Neutrophil (primary cell): ENCODE measurements at regions not wholly inside any gene's neighbourhood (a gene's known extent, or its start where the extent isn't known, plus 50 kb on each side); places are given as distances from the start of the nearest gene placed in this dataset.
"Not testable (repeated sequence)": the region's sequence is repeated elsewhere in the genome, so short reads cannot be mapped to it uniquely, and the experiment has no call there.

ENCODE experiments used
- H3K27ac ChIP-seq: fragments of 200-600 bp; sonication (generic); 2 replicates; pipeline ENCODE4 v1.5.1; 2016; ENCODE audit warnings: mild to moderate bottlenecking, moderate library complexity
- H3K27me3 ChIP-seq: fragments of 200-600 bp; sonication (generic); 2 replicates; pipeline ENCODE4 v1.6.0; 2016; ENCODE audit warnings: mild to moderate bottlenecking
- H3K36me3 ChIP-seq: fragments of 200-600 bp; sonication (generic); 2 replicates; pipeline ENCODE4 v1.5.1; 2017
- H3K4me1 ChIP-seq, 2 experiments: fragments of 200-600 bp in 1 of 2; sonication (generic) in 1 of 2; 1 replicate in 1 of 2; 2 replicates in 1 of 2; pipeline versions ENCODE4 v1.5.1 to v1.6.1; 2013 to 2016; ENCODE audit warnings: low read depth in 1 of 2, low read length in 1 of 2, mild to moderate bottlenecking in 1 of 2, moderate library complexity in 1 of 2; ENCODE audit not compliant: control insufficient read depth in 1 of 2, insufficient read depth in 1 of 2
- H3K4me3 ChIP-seq, 2 experiments: fragments of 200-600 bp in 1 of 2; sonication (generic) in 1 of 2; 1 replicate in 1 of 2; 2 replicates in 1 of 2; pipeline ENCODE4 v1.5.1; 2013 to 2016; ENCODE audit warnings: low read depth in 1 of 2, low read length in 1 of 2, mild to moderate bottlenecking in 1 of 2, moderate library complexity in 1 of 2
- H3K9me3 ChIP-seq: fragments of 200-600 bp; sonication (generic); 2 replicates; pipeline ENCODE4 v1.5.1; 2016
- CTCF ChIP-seq: fragments of 200-600 bp; sonication (generic); IDR thresholded peaks from 2 replicates; pipeline ENCODE4 v1.5.1; 2016; ENCODE audit warnings: antibody characterized with exemption

- TF ChIP-seq CTCF = no peak
Observed at GRCh38 chr5:123937230-123937629, 425.3 kb downstream of the CSNK1G3 start.

GRCh38 chr5:123936548-123936947 is 424.6 kb downstream of the CSNK1G3 start:
- Histone ChIP-seq H3K36me3 (no peaks in the 10 kb centered on the region), H3K27ac (no peak overlapping the region), H3K27me3 (no peaks in the 10 kb centered on the region), H3K9me3 (peaks cover 4% of the 10 kb centered on the region), H3K4me1 (no peaks in the 10 kb centered on the region), H3K4me3 (no peak overlapping the region)
- no peak for TF ChIP-seq CTCF

More at GRCh38 chr5:123937230-123937629, 425.3 kb downstream of the CSNK1G3 start:
- H3K36me3 ChIP-seq = no peaks in the 10 kb centered on the region
- no peak overlapping the region for H3K27ac ChIP-seq
- no peaks in the 10 kb centered on the region for H3K27me3 ChIP-seq
- no peak overlapping the region for H3K4me3 ChIP-seq
- no peaks in the 10 kb centered on the region for H3K4me1 ChIP-seq
- peaks cover 4% of the 10 kb centered on the region for H3K9me3 ChIP-seq

- H3K9me3 ChIP-seq, H3K36me3 ChIP-seq, H3K4me3 ChIP-seq, H3K27ac ChIP-seq, H3K4me1 ChIP-seq, H3K27me3 ChIP-seq: not testable (repeated sequence)
Observed at GRCh38 chr5:123933812-123934211, 421.8 kb downstream of the CSNK1G3 start.

GRCh38 chr5:123929055-123929474 is 417.1 kb downstream of the CSNK1G3 start:
- Histone ChIP-seq H3K9me3 (no peaks in the 10 kb centered on the region), H3K4me1 (no peaks in the 10 kb centered on the region), H3K4me3 (no peak overlapping the region), H3K36me3 (no peaks in the 10 kb centered on the region), H3K27me3 (no peaks in the 10 kb centered on the region), H3K27ac (no peak overlapping the region)
- TF ChIP-seq CTCF = no peak

- no peak overlapping the region for H3K27ac ChIP-seq
- H3K36me3 ChIP-seq = no peaks in the 10 kb centered on the region
- H3K27me3 ChIP-seq = no peaks in the 10 kb centered on the region
- no peak for TF ChIP-seq CTCF
- H3K4me1 ChIP-seq = no peaks in the 10 kb centered on the region
- H3K9me3 ChIP-seq = no peaks in the 10 kb centered on the region
- no peak overlapping the region for H3K4me3 ChIP-seq
Observed at GRCh38 chr5:123928401-123928800, 416.4 kb downstream of the CSNK1G3 start.

GRCh38 chr5:123921193-123921592 is 409.2 kb downstream of the CSNK1G3 start:
- Histone ChIP-seq H3K27ac (no peak overlapping the region), H3K36me3 (no peaks in the 10 kb centered on the region), H3K4me3 (no peak overlapping the region), H3K4me1 (no peaks in the 10 kb centered on the region), H3K27me3 (no peaks in the 10 kb centered on the region), H3K9me3 (no peaks in the 10 kb centered on the region)
- TF ChIP-seq CTCF = no peak
